Mesendoderm (in vitro differentiated cells): ENCODE measurements at regions not wholly inside any gene's neighbourhood (a gene's known extent, or its start where the extent isn't known, plus 50 kb on each side); places are given as distances from the start of the nearest gene placed in this dataset.

ENCODE experiments used
- DNase-seq: peaks from one replicate; pipeline ENCODE4 v3.0.0; 2013
- H2AK5ac ChIP-seq: 2 replicates; pipeline ENCODE4 v1.6.1; 2013; ENCODE audit warnings: low read length, inconsistent platforms
- H2BK120ac ChIP-seq: 2 replicates; pipeline ENCODE4 v1.6.1; 2013; ENCODE audit warnings: low read depth, mild to moderate bottlenecking, low read length, moderate library complexity, mixed read lengths
- H2BK15ac ChIP-seq: replicated peaks from 2 replicates; pipeline ENCODE4 v1.6.1; 2013; ENCODE audit warnings: low read depth, mild to moderate bottlenecking, moderate library complexity
- H2BK5ac ChIP-seq: 2 replicates; pipeline ENCODE4 v1.6.1; 2013; ENCODE audit warnings: low read length, inconsistent platforms
- H3K18ac ChIP-seq: 2 replicates; pipeline ENCODE4 v1.6.1; 2013; ENCODE audit warnings: mild to moderate bottlenecking, low read length, mixed read lengths
- H3K23ac ChIP-seq: one replicate; pipeline ENCODE4 v1.6.1; 2013; ENCODE audit warnings: low read length
- H3K27ac ChIP-seq: 2 replicates; pipeline ENCODE4 v1.5.1; 2013; ENCODE audit warnings: low read depth, mild to moderate bottlenecking, inconsistent platforms, low read length, moderate library complexity
- H3K27me3 ChIP-seq: 2 replicates; pipeline ENCODE4 v1.6.1; 2013; ENCODE audit warnings: low read length, control low read depth, mild to moderate bottlenecking, inconsistent platforms; ENCODE audit not compliant: insufficient read depth, poor library complexity
- H3K36me3 ChIP-seq: 2 replicates; pipeline ENCODE4 v1.6.1; 2013; ENCODE audit warnings: low read length, inconsistent platforms; ENCODE audit not compliant: control insufficient read depth, insufficient read depth
- H3K4ac ChIP-seq: one replicate; pipeline ENCODE4 v1.6.1; 2013; ENCODE audit warnings: low read depth, mild to moderate bottlenecking, low read length, moderate library complexity
- H3K4me1 ChIP-seq: 2 replicates; pipeline ENCODE4 v1.6.1; 2013; ENCODE audit warnings: low read depth, low read length, inconsistent platforms; ENCODE audit not compliant: control insufficient read depth
- H3K4me2 ChIP-seq: 2 replicates; pipeline ENCODE4 v1.6.1; 2013; ENCODE audit warnings: low read length
- H3K4me3 ChIP-seq: 2 replicates; pipeline ENCODE4 v1.5.1; 2013; ENCODE audit warnings: mild to moderate bottlenecking, low read length
- H3K56ac ChIP-seq: one replicate; pipeline ENCODE4 v1.6.1; 2013; ENCODE audit warnings: low read length
- H3K79me1 ChIP-seq: 2 replicates; pipeline ENCODE4 v1.6.1; 2013; ENCODE audit warnings: low read length, inconsistent platforms
- H3K79me2 ChIP-seq: 2 replicates; pipeline ENCODE4 v1.6.1; 2013; ENCODE audit warnings: mild to moderate bottlenecking, low read length; ENCODE audit not compliant: control insufficient read depth, insufficient read depth
- H3K9ac ChIP-seq: 2 replicates; pipeline ENCODE4 v1.6.1; 2013; ENCODE audit warnings: low read length, inconsistent platforms
- H4K5ac ChIP-seq: one replicate; pipeline ENCODE4 v1.6.1; 2013; ENCODE audit warnings: low read length
- H4K8ac ChIP-seq: one replicate; pipeline ENCODE4 v1.6.1; 2013; ENCODE audit warnings: low read depth, mild to moderate bottlenecking, control low read depth, low read length, moderate library complexity
- WGBS: extraction: QIAGEN DNeasy Blood & Tissue Kit; methylation state at CpG from one replicate; pipeline ENCODE4 v1.1.7; 2013; ENCODE audit warnings: low lambda C conversion rate, missing lambda C conversion rate; ENCODE audit not compliant: insufficient coverage; ENCODE audit errors: extremely low coverage; 5-methylcytosine and 5-hydroxymethylcytosine counted together

GRCh38 chr2:209191139-209191538 is 232.7 kb upstream of the MAP2 start:
- DNase-seq, result peak; percentile 3
- no peak overlapping the region for H2BK15ac ChIP-seq

GRCh38 chr2:209194717-209195116 is 229.1 kb upstream of the MAP2 start:
- no peak for DNase-seq

More at GRCh38 chr2:209191139-209191538, 232.7 kb upstream of the MAP2 start:
- Histone ChIP-seq H3K23ac (no peak overlapping the region), H3K79me2 (no peaks in the 10 kb centered on the region), H2BK120ac (no peak overlapping the region), H3K4me1 (no peaks in the 10 kb centered on the region), H3K79me1 (no peaks in the 10 kb centered on the region), H3K18ac (no peak overlapping the region), H3K9ac (no peak overlapping the region), H3K4ac (no peak overlapping the region), H3K56ac (no peak overlapping the region), H2BK5ac (no peak overlapping the region), H3K27ac (no peak overlapping the region), H3K36me3 (no peaks in the 10 kb centered on the region), H4K5ac (no peak overlapping the region), H3K4me2 (no peak overlapping the region), H4K8ac (no peak overlapping the region), H2AK5ac (no peak overlapping the region), H3K4me3 (no peak overlapping the region), H3K27me3 (no peaks in the 10 kb centered on the region)

GRCh38 chr2:209208211-209208610 is 215.6 kb upstream of the MAP2 start:
- Histone ChIP-seq H3K27me3 (no peaks in the 10 kb centered on the region), H3K27ac (no peak overlapping the region), H2BK15ac (no peak overlapping the region), H3K79me1 (no peaks in the 10 kb centered on the region), H3K4me3 (no peak overlapping the region), H3K4me1 (no peaks in the 10 kb centered on the region), H2AK5ac (no peak overlapping the region), H4K8ac (no peak overlapping the region), H2BK5ac (no peak overlapping the region), H4K5ac (no peak overlapping the region), H3K18ac (no peak overlapping the region), H3K36me3 (no peaks in the 10 kb centered on the region), H3K79me2 (no peaks in the 10 kb centered on the region), H3K4ac (no peak overlapping the region), H3K23ac (no peak overlapping the region), H3K9ac (no peak overlapping the region), H2BK120ac (no peak overlapping the region), H3K4me2 (no peak overlapping the region), H3K56ac (peak overlapping the region; percentile 28)
- peak; percentile 54 for DNase-seq
- 100% methylated on average over 2 of the region's 9 CpGs for WGBS

More at GRCh38 chr2:209194717-209195116, 229.1 kb upstream of the MAP2 start:
- no peak overlapping the region for H3K4me3 ChIP-seq
- H3K36me3 ChIP-seq, result no peaks in the 10 kb centered on the region
- WGBS, result no CpG with 5 or more reads among the region's 2 CpGs
- H2BK5ac ChIP-seq, result no peak overlapping the region
- H2BK15ac ChIP-seq, result no peak overlapping the region
- H3K9ac ChIP-seq, result no peak overlapping the region
- H3K4ac ChIP-seq, result no peak overlapping the region
- H3K4me1 ChIP-seq, result no peaks in the 10 kb centered on the region
- H4K8ac ChIP-seq, result no peak overlapping the region
- H3K27me3 ChIP-seq, result no peaks in the 10 kb centered on the region
- H3K79me1 ChIP-seq, result no peaks in the 10 kb centered on the region
- H2AK5ac ChIP-seq, result no peak overlapping the region
- no peak overlapping the region for H3K56ac ChIP-seq
- H3K27ac ChIP-seq, result no peak overlapping the region
- no peak overlapping the region for H3K23ac ChIP-seq
- no peak overlapping the region for H4K5ac ChIP-seq
- H3K79me2 ChIP-seq, result no peaks in the 10 kb centered on the region
- H3K4me2 ChIP-seq, result no peak overlapping the region
- H3K18ac ChIP-seq, result no peak overlapping the region
- H2BK120ac ChIP-seq, result no peak overlapping the region

DNA sequence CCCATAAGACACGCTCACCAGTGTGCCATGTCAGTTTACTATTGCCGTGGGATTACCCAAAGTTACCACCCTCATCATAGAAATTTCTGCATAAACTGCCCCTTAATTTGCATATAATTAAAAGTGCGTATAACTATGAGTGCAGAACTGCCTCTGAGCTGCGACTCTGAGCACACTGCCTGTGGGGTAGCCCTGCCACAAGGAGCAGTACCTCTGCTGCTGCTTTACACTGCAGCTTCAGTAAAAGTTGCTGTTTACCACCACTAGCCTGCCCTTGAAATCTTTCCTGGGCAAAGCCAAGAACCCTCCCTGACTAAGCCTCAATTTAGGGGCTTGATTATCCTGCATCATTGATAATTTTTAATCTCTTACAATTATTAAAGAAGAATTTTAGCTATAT is 213.9 kb upstream of the MAP2 start:
- H2BK120ac ChIP-seq, result no peak overlapping the region
- H3K27me3 ChIP-seq, result no peaks in the 10 kb centered on the region
- no peak for DNase-seq
- H4K8ac ChIP-seq, result no peak overlapping the region
- H3K36me3 ChIP-seq, result no peaks in the 10 kb centered on the region
- no peak overlapping the region for H2AK5ac ChIP-seq
- no peak overlapping the region for H3K4me3 ChIP-seq
- H2BK15ac ChIP-seq, result no peak overlapping the region
- no peak overlapping the region for H4K5ac ChIP-seq
- no peak overlapping the region for H2BK5ac ChIP-seq
- WGBS, result no CpG with 5 or more reads among the region's 4 CpGs
- H3K9ac ChIP-seq, result no peak overlapping the region
- no peak overlapping the region for H3K18ac ChIP-seq
- no peak overlapping the region for H3K4ac ChIP-seq
- no peaks in the 10 kb centered on the region for H3K79me2 ChIP-seq
- H3K79me1 ChIP-seq, result no peaks in the 10 kb centered on the region
- H3K4me2 ChIP-seq, result no peak overlapping the region
- H3K56ac ChIP-seq, result peak overlapping the region; percentile 11
- no peaks in the 10 kb centered on the region for H3K4me1 ChIP-seq
- no peak overlapping the region for H3K27ac ChIP-seq
- no peak overlapping the region for H3K23ac ChIP-seq

DNA sequence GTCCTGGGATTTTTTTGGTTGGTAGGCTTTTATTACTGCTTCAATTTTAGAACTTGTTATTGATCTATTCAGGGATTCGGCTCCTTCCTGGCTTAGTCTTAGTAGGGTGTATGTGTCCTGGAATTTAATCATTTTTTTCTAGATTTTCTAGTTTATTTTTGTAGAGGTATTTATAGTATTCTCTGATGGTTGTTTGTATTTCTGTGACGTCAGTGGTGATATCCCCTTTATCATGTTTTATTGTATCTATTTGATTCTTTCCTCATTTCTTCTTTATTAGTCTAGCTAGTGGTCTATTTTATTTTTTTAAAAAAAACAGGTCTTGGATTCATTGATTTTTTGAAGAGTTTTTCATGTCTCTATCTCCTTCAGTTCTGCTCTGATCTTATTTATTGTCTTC is 193.3 kb upstream of the MAP2 start:
- Histone ChIP-seq H3K18ac (no peak overlapping the region), H2BK5ac (no peak overlapping the region), H2BK15ac (no peak overlapping the region), H2AK5ac (no peak overlapping the region), H4K8ac (no peak overlapping the region), H3K4ac (no peak overlapping the region), H2BK120ac (no peak overlapping the region), H3K79me2 (no peaks in the 10 kb centered on the region), H3K36me3 (no peaks in the 10 kb centered on the region), H3K27me3 (no peaks in the 10 kb centered on the region), H3K4me3 (no peak overlapping the region), H3K9ac (no peak overlapping the region), H3K79me1 (no peaks in the 10 kb centered on the region), H3K56ac (no peak overlapping the region), H3K4me2 (no peak overlapping the region), H3K23ac (no peak overlapping the region), H4K5ac (no peak overlapping the region), H3K27ac (no peak overlapping the region), H3K4me1 (no peaks in the 10 kb centered on the region)
- no peak for DNase-seq
- WGBS, result no CpG with 5 or more reads among the region's 2 CpGs

DNA sequence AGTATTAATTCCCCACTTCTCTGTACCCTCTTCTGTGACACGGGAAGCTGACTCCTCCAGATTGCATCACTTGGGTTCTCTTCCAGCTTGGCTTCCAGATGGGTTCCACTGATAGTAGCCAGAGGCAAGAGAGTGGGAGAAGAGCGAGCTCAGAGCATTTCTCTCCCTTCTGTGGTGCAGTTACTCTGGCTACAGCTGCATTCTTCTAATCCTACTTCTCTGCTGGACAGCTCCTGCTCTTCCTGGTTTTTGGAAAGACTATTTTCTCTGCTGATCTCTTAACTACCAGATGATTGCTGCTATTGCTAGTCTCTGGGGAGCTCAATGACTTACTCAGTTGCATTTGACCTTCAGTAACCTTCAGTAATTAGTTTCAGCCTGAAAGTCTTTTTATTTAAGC is 187.5 kb upstream of the MAP2 start:
- no peak overlapping the region for H3K23ac ChIP-seq
- H3K18ac ChIP-seq, result no peak overlapping the region
- H3K9ac ChIP-seq, result no peak overlapping the region
- no peak overlapping the region for H2BK15ac ChIP-seq
- no peak overlapping the region for H2BK120ac ChIP-seq
- H3K4me2 ChIP-seq, result no peak overlapping the region
- no peak overlapping the region for H3K4ac ChIP-seq
- H3K4me3 ChIP-seq, result no peak overlapping the region
- no peak overlapping the region for H2BK5ac ChIP-seq
- H2AK5ac ChIP-seq, result no peak overlapping the region
- no peak overlapping the region for H3K27ac ChIP-seq
- no peak overlapping the region for H4K5ac ChIP-seq
- H4K8ac ChIP-seq, result no peak overlapping the region
- WGBS, result no CpG with 5 or more reads among the region's 2 CpGs
- H3K4me1 ChIP-seq, result no peaks in the 10 kb centered on the region
- no peak overlapping the region for H3K56ac ChIP-seq
- H3K79me1 ChIP-seq, result no peaks in the 10 kb centered on the region
- H3K27me3 ChIP-seq, result no peaks in the 10 kb centered on the region
- peak; percentile 69 for DNase-seq
- H3K79me2 ChIP-seq, result no peaks in the 10 kb centered on the region
- no peaks in the 10 kb centered on the region for H3K36me3 ChIP-seq
